Thyroid gland (tissue), 4 donors: ENCODE measurements at regions not wholly inside any gene's neighbourhood (a gene's known extent, or its start where the extent isn't known, plus 50 kb on each side); places are given as distances from the start of the nearest gene placed in this dataset.

Source experiments
- DNase-seq, 2 donors: peaks; one replicate each; pipeline ENCODE4 v3.0.0-alpha.2; 2019
- H3K27ac ChIP-seq, 3 donors: fragments of 200-600 bp; sonication (generic); 1 replicate in 2 of 3; 2 replicates in 1 of 3; pipeline ENCODE4 v1.5.1; 2016 to 2019; ENCODE audit warnings: mild to moderate bottlenecking in 1 of 3, moderate library complexity in 1 of 3
- H3K27me3 ChIP-seq: fragments of 200-600 bp; sonication (generic); one replicate; pipeline ENCODE4 v1.5.1; 2019
- H3K36me3 ChIP-seq, 2 donors: fragments of 200-600 bp; sonication (generic); one replicate each; pipeline ENCODE4 v1.5.1; 2016 to 2019
- H3K4me1 ChIP-seq, 2 donors: fragments of 200-600 bp; sonication (generic); one replicate each; pipeline ENCODE4 v1.5.1; 2017 to 2019
- H3K4me3 ChIP-seq, 3 donors: fragments of 200-600 bp; sonication (generic); replicated peaks in 1 of 3; 1 replicate in 2 of 3; 2 replicates in 1 of 3; pipeline ENCODE4 v1.5.1; 2016; ENCODE audit warnings: mild to moderate bottlenecking in 1 of 3
- H3K9me3 ChIP-seq: fragments of 200-600 bp; sonication (generic); one replicate; pipeline ENCODE4 v1.5.1; 2017
- POLR2A ChIP-seq, 2 donors: fragments of 450-650 bp; IDR thresholded peaks; one replicate each; pipeline ENCODE4 v1.6.1; 2017; ENCODE audit warnings: antibody characterized with exemption in 2 of 2, mild to moderate bottlenecking in 2 of 2, moderate library complexity in 1 of 2
- WGBS, 2 donors: methylation state at CpG; one replicate each; pipeline ENCODE4 v1.1.5; 2017; 5-methylcytosine and 5-hydroxymethylcytosine counted together
- intact Hi-C: fragments of 100-400 bp; cut with DNase I; formaldehyde crosslinking; loops from one replicate; pipeline ENCODE4 v1.15.1; 2023
- TF ChIP-seq, protein P1 (sequence below), 6 experiments: fragments of 200-600 bp in 3 of 6; fragments of 450-650 bp in 3 of 6; sonication (generic) in 3 of 6; IDR thresholded peaks; one replicate each; pipeline ENCODE4 v1.5.1; 2016 to 2019; ENCODE audit warnings: antibody characterized with exemption in 6 of 6, mild to moderate bottlenecking in 2 of 6, inconsistent platforms in 1 of 6, moderate library complexity in 1 of 6

DNA sequence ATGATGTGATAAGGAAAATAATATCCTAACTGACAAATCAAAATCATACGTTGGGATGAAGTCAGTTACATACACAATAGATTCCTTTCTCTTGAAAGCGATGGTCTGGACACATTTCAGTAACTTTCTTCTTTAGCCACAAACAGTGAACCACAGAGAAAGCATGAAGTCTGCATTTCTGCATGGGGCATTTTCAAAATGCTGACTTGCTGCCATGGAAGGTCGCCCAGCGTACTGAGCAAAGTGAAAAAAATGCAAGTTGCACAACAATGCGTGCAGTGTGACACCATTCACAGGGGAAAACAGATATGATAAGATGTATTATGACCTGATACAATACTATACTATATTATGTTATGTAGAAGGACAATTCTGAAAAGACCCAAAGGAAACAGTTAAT lies 146.3 kb downstream of the SNX18 start:
- no peaks in the 10 kb centered on the region for H3K9me3 ChIP-seq
- DNase-seq = peak; percentile 58 to 60
- no peaks in the 10 kb centered on the region for H3K27me3 ChIP-seq
- H3K27ac ChIP-seq = peak overlapping the region in 1 of 3 donors; percentile 55
- TF ChIP-seq POLR2A (IDR thresholded peaks at IDR 0.05) = no peak
- TF ChIP-seq, protein P1, sequence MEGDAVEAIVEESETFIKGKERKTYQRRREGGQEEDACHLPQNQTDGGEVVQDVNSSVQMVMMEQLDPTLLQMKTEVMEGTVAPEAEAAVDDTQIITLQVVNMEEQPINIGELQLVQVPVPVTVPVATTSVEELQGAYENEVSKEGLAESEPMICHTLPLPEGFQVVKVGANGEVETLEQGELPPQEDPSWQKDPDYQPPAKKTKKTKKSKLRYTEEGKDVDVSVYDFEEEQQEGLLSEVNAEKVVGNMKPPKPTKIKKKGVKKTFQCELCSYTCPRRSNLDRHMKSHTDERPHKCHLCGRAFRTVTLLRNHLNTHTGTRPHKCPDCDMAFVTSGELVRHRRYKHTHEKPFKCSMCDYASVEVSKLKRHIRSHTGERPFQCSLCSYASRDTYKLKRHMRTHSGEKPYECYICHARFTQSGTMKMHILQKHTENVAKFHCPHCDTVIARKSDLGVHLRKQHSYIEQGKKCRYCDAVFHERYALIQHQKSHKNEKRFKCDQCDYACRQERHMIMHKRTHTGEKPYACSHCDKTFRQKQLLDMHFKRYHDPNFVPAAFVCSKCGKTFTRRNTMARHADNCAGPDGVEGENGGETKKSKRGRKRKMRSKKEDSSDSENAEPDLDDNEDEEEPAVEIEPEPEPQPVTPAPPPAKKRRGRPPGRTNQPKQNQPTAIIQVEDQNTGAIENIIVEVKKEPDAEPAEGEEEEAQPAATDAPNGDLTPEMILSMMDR (IDR thresholded peaks at IDR 0.05) = no peak
- H3K4me3 ChIP-seq = no peak overlapping the region
- intact Hi-C loops = no loop called here
- WGBS, 2 donors = 15 to 19% methylated on average over 5 of the region's 5 CpGs
- H3K36me3 ChIP-seq = no peaks in the 10 kb centered on the region
- peaks cover 20 to 27% of the 10 kb centered on the region in 2 donors for H3K4me1 ChIP-seq

DNA sequence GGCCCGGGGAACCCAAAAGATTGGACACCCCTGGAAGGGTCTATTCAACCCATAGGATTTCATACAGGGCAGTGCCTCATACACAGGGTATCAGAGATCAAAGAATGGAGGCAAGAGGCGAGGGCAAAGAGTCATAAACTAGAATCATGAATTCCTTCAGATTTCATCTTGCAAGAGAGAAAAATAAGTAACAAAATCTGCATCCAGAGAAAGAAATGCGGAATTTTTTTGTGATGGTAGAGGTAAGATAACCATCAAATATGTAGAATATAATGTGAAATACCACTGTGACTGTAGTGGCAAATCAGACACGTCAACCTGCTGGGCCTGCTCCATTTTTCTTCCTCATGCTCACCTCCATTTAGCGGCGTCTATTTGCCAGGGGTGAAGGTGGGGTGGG lies 143.6 kb downstream of the SNX18 start:
- no peak for TF ChIP-seq POLR2A (IDR thresholded peaks at IDR 0.05)
- TF ChIP-seq, protein P1 (IDR thresholded peaks at IDR 0.05) = no peak
- no peak for DNase-seq
- intact Hi-C loops = no loop called here
- Histone ChIP-seq H3K4me3 (no peak overlapping the region), H3K27ac (no peak overlapping the region), H3K36me3 (no peaks in the 10 kb centered on the region), H3K4me1 (peaks cover 20 to 51% of the 10 kb centered on the region in 2 donors), H3K9me3 (no peaks in the 10 kb centered on the region), H3K27me3 (no peaks in the 10 kb centered on the region)
- 97 to 98% methylated on average over 6 of the region's 6 CpGs for WGBS, 2 donors

DNA sequence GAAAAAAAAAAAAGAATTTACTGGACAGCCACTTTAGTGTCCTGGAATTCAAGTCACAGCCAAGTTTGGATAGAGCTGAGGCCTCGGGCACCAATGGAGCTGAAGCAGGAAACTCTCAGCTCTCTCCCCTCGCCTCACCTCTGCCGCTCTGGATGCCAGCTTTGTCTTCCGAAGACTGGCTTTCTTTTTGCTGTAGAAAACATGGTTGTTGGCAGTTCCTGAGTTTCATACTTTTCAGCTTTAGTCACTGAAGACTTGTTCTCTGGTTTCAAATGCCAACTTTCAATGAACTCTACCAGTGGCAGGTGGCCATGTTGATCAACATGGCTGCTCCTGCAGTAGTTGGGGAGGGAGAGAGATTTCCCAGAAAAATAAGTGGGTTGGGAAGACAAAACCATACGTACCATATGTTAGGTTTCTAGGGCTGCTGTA lies 142.2 kb downstream of the SNX18 start:
- Histone ChIP-seq H3K27me3 (no peaks in the 10 kb centered on the region), H3K9me3 (no peaks in the 10 kb centered on the region), H3K4me1 (peaks cover 17 to 55% of the 10 kb centered on the region in 2 donors), H3K27ac (peak overlapping the region; percentile 63 to 81 (median 71)), H3K36me3 (no peaks in the 10 kb centered on the region), H3K4me3 (no peak overlapping the region)
- DNase-seq = peak; percentile 83 to 87
- TF ChIP-seq, protein P1 (IDR thresholded peaks at IDR 0.05) = no peak
- TF ChIP-seq POLR2A (IDR thresholded peaks at IDR 0.05) = peak in 1 of 2 donors; percentile 6
- WGBS, 2 donors = 50 to 53% methylated on average over 5 of the region's 5 CpGs
- intact Hi-C loops = no loop called here

DNA sequence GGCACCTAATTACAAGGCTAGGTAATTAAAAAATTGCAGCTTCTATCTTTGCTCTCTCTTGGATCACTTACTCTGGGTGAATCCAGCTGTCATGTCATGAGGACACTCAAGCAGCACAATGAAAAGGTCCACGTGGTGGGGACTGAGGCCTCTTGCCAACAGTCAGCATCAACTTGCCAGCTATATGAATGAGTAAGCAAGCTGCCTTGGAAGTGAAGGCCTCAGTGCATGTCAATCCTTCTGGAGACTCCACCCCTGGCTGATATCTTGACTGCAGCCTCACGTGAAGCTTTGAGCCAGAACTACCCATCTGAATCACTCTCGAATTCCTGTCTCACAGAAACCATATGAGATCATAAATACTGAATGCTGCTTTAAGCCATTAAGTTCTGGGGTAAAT lies 140.5 kb downstream of the SNX18 start:
- peaks cover 4 to 42% of the 10 kb centered on the region in 2 donors for H3K4me1 ChIP-seq
- WGBS, 2 donors = 44 to 49% methylated on average over 3 of the region's 3 CpGs
- H3K27me3 ChIP-seq = no peaks in the 10 kb centered on the region
- no peaks in the 10 kb centered on the region for H3K36me3 ChIP-seq
- TF ChIP-seq POLR2A (IDR thresholded peaks at IDR 0.05) = no peak
- TF ChIP-seq, protein P1 (IDR thresholded peaks at IDR 0.05) = no peak
- H3K4me3 ChIP-seq = no peak overlapping the region
- peak overlapping the region; percentile 46 to 81 (median 63) for H3K27ac ChIP-seq
- no peaks in the 10 kb centered on the region for H3K9me3 ChIP-seq
- intact Hi-C loops = no loop called here
- DNase-seq = peak; percentile 47 to 60

DNA sequence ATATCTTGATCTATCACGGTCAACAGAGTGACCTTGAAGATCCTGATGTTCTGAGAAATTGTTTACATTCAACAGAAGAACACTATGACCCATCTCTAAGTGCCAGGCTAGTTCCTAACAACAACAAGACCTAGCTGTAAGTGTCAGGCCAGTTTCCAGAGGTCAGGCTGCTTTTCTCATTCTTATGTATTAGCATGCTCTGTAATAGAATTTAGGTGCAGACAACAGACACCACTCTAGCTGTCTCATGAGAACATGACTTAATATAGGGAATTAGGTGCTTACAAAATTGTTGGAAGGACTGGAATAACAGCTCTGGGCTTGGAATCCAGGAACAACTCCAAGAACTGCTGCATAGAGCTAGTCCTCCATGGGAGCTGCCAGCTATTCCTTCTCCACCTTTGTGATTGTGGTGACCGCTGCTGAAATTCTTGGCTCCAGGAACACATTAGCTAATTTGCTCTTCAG lies 138.7 kb downstream of the SNX18 start:
- Histone ChIP-seq H3K27me3 (no peaks in the 10 kb centered on the region), H3K27ac (peak overlapping the region; percentile 13 to 40 (median 22)), H3K9me3 (no peaks in the 10 kb centered on the region), H3K36me3 (no peaks in the 10 kb centered on the region), H3K4me3 (no peak overlapping the region), H3K4me1 (peaks cover 9 to 52% of the 10 kb centered on the region in 2 donors)
- intact Hi-C loops = no loop called here
- no peak for TF ChIP-seq POLR2A (IDR thresholded peaks at IDR 0.05)
- TF ChIP-seq, protein P1 (IDR thresholded peaks at IDR 0.05) = no peak
- 42 to 51% methylated on average over 2 of the region's 2 CpGs for WGBS, 2 donors
- DNase-seq = peak; percentile 49 to 62
